ENCODE measurements at regions not wholly inside any gene's neighbourhood (a gene's known extent, or its start where the extent isn't known, plus 50 kb on each side); places are given as distances from the start of the nearest gene placed in this dataset.
A peak's percentile ranks its signal among the peaks of the same experiment; 100 is the strongest.

DNA sequence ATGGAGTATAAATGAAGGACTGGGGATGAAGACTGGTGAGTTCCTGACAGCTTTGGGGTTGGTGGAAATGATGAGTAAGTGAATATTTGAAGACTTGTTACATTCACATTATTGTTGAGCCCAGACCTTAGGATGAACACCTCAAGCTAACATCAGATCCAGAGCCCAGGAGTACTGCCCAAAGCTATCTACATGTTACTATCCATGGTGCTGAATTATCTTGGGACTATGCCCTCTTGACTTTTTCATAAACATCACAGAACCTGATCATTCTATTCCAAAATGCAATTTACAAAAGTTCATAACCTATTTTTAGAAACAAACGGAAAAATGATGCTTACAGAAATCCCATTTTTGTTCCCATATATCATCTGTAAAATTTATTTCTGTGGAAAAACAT lies 613.3 kb downstream of the TUSC7 start:
- DNase-seq = no peak

- no peak for DNase-seq
Measured at GRCh38 chr3:117346901-117347300, 637.3 kb downstream of the TUSC7 start.

GRCh38 chr3:117348884-117349283 lies 639.3 kb downstream of the TUSC7 start:
- no peak for DNase-seq

GRCh38 chr3:117349566-117349965 lies 640.0 kb downstream of the TUSC7 start:
- no peak for DNase-seq

- no peak for DNase-seq
Measured at GRCh38 chr3:117350371-117350770, 640.8 kb downstream of the TUSC7 start.

- DNase-seq = peak; percentile 36
Measured at GRCh38 chr3:117355566-117355965, 646.0 kb downstream of the TUSC7 start.

GRCh38 chr3:117356091-117356705 lies 646.6 kb downstream of the TUSC7 start:
- DNase-seq = peak; percentile 79

DNA sequence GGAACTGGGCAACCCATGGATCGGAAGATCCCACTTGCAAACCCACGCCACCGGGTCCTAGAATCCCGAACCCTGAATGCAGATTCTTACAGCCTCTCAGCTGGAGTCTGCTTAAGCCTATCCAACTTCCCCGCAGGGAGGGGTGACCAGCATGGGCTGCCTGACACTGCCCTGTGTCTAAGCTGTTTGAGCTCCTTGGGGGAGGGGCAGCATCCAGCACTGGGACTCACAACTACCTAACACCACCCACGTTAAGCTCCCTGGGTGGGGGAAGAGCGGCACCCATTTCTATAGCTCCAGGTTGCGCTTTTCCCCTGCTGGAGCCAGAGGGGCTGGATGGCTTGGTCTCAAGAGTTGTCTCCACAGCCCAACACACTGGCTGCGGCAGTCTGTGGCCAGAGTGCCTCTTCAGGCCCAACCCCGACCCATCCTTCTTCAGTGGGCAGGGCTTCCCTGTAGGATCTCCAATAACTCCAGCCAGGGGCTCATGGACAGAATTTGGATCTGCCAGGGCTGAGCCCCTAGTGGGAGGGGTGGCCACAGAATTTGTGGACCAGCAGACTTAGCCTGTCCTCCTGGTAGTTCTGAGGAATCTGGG lies 649.2 kb downstream of the TUSC7 start:
- DNase-seq = no peak

GRCh38 chr3:117366574-117366973 lies 657.0 kb downstream of the TUSC7 start:
- no peak for DNase-seq

DNA sequence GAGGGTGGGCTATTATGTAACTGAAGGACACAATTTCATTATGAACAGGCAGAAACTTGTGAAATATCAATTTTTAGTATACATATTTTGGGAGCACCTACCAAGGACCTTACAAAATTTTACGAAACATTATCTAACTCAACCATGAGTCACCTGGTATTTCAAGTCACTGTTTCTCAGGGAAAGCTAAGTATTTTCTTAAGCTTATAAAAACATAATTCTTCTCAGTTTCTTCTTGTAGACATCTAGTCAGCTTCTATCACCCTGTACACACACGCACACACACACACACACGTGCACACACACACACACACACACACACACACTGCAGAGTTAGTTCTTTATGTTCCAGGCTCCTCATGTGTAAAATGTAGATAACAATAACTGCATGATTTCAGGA lies 658.3 kb downstream of the TUSC7 start:
- DNase-seq = no peak

DNA sequence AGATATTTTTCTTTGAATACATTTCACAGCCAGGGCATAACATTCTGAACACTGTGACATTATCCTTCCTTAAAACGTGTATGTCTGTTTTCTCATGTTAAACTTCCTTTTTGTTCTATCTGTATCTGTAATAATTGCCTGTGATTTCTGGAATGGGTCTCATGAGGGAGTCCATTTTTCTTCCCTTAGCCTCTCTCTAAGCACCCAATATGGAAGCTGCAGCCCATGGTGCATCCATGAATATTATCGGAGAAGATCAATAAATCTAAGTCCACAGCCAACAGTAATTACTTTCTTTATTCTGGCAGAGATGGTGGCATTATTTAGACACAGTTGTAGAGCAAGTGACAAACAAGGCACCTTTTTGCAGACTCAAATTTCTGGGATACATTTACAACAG lies 671.1 kb downstream of the TUSC7 start:
- no peak for DNase-seq

DNA sequence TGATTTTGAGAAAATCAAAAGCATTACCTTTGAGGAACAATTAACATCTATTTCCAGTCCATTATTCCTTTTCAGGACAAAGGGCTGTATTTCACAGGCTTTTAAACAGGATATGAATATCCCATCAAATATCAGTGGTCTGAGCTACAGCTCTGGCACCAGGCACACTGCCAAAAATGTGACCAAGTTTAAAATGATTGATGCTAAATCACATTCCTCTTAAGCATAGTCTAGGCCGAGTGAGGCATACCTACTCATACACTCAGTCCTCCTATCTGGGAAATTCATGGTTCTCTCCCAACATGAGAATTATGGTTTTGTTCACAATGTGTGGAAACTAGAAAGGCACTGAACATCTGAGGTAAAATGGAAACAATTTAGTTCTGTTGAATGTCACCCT lies 683.5 kb downstream of the TUSC7 start:
- no peak for DNase-seq

DNA sequence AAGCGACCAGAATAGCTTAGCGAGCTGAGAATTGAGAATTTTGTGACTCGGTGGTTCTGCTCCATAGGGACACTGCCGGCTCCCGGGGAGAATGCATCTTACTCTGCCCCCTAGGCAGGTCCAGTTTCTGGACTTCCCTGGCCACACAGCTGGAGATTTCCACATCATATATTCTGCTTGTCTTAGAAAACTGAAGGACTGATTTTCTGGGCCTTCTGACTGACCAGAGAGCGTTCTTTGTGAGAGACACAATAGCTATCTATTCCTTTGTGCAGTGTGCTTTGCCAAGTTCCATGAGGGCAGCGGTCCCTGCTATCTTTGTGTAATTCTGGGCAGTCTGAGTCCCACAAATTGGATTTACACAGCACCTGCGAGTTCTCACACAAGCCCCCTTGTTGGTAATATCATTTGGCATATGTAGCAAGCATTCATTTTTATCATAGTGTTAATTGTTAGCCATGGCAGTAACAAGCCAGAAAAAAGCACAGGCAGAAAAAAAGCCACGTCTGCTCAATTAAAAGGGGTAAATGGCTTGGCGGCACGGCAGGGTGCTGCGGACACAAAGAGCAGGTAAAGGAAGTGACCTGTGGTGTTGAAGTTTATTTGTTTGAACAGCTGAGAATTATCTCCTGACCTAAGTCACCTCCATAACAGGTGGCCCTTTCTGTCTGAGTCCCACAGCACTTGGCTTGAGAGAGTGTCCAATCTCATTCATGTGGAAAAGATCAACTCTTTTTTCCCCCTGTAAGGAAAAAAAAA lies 688.7 kb downstream of the TUSC7 start:
- DNase-seq = peak; percentile 96

DNA sequence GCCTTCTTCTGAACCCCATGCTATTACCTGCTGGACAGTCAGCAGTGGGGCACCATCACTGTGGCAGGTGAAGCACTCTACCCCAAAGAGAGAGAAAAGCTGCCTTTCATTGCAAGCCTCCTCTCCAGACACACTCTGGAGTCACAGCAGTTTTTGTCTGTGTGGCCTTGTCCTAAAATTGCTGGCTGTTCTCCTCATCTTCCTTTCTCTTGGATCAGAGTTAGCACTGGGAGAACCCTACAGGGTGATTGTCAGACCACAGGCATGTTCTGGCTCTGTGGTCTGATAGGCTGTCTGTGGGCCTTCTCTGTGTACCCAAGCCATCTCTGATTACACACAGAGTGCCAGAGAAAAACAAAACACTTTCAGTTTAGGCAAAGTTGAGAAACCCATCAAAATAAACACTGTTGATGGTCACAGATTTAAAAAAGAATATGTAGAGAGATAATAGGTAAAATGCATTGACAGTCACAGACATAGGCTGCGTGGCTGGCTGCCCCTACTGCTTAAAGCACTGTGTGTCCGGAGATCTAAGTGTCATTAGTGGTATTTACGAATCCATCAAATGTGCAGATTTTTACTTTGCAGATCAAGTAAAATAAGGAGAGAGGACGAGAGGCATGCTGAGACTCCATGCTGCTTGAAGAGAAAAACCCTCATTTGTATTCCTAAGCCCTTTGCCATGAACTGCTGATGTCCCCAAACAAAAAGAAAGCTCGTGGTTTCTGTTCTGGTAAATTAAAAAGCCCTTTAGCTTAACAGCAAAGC lies 689.9 kb downstream of the TUSC7 start:
- peak; percentile 32 for DNase-seq

GRCh38 chr3:117400303-117400702 lies 690.7 kb downstream of the TUSC7 start:
- DNase-seq = no peak

- no peak for DNase-seq
Measured at GRCh38 chr3:117404141-117404540, 694.6 kb downstream of the TUSC7 start.

GRCh38 chr3:117404730-117405129 lies 695.2 kb downstream of the TUSC7 start:
- peak; percentile 45 for DNase-seq

- DNase-seq = no peak
Measured at GRCh38 chr3:117405359-117405758, 695.8 kb downstream of the TUSC7 start.

DNA sequence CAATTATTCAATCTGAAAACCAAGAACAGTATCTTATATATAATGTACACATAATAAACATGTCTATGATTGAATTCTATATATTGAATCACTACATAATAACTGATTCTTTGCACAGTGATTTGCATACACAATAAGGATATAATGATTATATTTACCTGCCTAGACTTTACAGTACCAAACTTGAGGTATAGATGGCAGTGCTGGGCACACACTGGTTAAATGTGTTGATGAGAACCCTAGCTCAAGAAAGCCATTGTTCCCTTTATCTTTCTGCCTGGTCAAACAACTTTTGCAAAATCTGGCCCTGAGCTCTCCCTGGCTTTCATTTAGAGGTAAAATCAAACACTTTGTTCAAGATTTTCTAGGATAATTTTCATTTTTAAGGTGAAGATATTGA lies 697.7 kb downstream of the TUSC7 start:
- no peak for DNase-seq

DNA sequence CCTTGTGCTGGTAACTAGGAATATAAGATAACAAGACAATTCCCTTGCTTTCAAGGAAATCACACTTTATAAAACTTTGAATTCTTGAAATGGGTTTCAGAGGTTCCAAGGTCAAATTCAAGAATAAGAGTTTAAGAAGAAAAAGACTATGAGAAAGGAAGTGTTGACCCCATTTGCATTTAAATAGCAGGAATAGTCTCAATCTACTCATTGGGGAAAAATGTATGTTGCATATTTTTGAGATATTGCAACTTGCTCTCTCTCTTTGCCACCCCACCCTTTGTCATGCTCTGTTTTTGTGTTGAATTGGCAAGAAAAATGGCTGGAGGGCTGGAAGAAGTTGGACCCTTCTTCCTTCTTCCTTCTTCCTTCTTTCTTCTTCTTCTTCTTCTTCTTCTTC lies 699.2 kb downstream of the TUSC7 start:
- no peak for DNase-seq

DNA sequence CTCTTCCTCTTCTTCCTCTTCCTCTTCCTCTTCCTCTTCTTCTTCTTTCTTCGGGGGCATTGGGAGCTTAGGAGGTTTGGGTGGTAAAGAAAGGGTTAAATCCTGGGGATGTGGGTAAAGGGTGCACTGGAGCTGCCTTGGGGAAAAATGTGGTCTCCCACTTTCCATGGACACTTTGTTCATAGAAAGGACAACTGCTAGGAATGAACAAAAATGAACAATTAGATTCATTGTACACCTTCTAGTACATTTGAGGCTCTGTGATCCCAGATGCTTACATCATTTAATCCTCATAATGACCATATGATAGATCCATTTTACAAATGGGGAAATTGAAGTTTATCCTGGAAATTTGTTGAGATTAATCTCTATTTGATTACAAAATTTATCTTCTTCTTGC lies 699.7 kb downstream of the TUSC7 start:
- no peak for DNase-seq

DNA sequence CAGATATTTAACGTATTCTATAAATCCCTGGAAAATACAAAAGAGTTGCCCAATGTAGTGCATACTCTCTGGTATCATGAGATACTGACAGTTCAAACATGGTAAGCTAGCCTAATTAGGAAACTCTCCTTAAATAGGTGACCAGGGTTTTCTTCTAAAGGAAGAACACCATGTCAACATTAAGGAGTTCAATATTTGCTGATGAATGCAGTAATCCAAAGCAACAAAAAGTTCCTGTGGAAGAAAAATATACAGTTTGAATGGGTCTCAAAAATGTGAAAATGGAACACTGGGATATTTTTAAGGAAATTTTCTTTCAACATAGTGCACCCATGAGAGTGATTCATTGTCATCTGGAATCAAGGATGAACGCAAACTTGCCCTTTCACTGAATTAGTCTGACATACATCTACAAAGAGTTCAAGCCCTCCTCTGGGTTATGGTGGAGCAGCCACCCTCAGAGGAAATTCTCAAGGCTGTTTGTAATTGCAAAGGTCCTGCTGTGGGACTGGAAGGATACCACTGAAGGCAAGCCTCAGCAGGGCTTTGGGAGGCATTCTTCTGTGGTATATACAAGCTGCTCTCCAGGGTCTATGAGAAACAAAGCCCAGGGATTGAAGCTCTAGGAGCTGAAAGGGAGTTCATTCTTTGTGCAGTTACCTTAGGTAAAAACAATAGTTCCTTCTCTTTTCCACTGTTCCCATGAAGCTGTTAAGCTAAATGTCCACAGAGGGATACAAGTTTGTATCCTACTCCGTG lies 700.3 kb downstream of the TUSC7 start:
- no peak for DNase-seq

GRCh38 chr3:117411971-117412370 lies 702.4 kb downstream of the TUSC7 start:
- DNase-seq = no peak

Data from NCI-H748 treated with DMSO at 0.1 percent for 48 hours (cell line).